Brain pericyte (primary cell): ENCODE measurements at regions not wholly inside any gene's neighbourhood (a gene's known extent, or its start where the extent isn't known, plus 50 kb on each side); places are given as distances from the start of the nearest gene placed in this dataset.
"Not testable (repeated sequence)": the region's sequence is repeated elsewhere in the genome, so short reads cannot be mapped to it uniquely, and the experiment has no call there.

Experiments used
- DNase-seq: peaks from one replicate; pipeline ENCODE4 v3.0.0-alpha.2; 2012; ENCODE audit warnings: low read depth, low spot score

DNA sequence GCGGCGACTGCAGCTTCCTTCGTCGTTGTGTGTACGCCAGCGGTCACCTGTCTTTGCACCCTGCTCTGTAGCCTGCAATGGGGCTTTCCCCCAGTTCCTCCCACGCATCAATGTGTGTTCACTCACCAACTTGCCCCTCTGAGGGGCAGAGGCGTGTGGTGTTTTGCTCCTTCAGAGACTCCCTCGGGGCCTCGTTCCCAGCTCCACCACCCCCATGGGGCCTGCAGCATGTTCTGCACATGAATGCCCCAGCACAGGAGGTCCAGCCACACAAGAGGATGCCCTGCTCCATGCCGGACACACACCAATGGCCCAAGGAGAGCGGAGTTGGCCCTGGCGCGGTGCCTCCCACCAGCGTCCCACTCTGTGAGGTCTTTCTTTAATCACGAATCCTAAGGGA, 196.8 kb downstream of the BANP start:
- not testable (repeated sequence) for DNase-seq

DNA sequence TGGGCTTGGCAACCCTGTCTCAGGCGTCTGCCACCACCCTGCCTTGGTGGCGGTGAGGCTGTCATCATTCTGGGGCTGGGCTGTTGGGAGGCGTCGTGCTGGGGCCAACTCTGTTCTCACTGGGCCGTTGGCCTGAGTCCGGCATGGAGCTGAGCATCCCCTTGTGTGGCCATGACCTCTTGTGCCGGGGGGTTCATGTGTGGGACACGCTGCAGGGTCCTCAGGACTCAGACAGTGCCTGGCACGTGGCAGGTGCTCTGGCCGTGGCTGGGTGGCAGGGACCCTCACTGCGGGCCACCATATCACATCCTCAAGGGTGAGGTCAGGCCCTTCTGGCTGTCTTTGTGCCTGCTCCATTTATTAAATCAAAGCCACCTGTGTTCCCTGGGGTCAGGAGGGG, 197.4 kb downstream of the BANP start:
- DNase-seq = not testable (repeated sequence)

DNA sequence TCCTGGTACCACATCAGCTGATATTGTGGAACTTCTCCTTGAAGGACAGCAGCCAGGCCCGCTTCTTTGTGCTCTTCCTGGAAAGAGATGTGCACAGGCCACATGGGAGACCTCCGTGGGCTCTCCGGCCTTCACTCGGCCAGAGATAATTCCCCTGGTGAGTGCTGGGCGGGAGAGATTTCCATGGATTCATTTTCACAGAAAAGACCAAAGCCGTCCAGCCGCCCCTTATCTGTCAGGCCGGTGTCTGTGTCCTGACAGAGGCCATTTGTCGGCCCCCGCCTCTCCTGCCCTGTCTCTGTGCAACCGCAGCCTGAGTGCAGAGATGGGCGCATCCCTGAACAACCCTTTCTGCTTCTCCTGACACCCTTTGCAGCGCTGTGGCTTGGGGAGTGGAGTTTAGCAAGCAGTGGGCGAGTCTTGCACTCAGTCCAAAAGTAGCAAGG, 197.9 kb downstream of the BANP start:
- DNase-seq = not testable (repeated sequence)

DNA sequence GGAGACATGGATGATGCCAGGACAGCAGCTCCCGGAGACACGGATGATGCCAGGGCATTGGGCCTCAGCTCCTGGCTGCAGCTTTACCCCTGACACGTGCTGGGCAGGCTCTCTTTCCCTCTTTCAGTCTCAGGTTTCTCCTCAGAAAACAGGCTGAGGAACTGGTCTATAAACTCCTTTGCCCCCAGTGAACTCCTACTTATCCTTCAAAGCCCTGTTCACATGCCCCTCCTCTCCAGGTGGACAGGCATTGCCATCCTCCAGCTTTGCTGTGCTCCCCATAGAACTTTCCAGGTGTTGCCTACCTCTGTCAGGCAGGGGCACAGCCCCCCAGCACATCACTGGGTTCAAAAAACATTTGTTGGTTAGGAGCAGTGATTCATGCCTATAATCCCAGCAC, 198.4 kb downstream of the BANP start:
- DNase-seq = not testable (repeated sequence)

DNA sequence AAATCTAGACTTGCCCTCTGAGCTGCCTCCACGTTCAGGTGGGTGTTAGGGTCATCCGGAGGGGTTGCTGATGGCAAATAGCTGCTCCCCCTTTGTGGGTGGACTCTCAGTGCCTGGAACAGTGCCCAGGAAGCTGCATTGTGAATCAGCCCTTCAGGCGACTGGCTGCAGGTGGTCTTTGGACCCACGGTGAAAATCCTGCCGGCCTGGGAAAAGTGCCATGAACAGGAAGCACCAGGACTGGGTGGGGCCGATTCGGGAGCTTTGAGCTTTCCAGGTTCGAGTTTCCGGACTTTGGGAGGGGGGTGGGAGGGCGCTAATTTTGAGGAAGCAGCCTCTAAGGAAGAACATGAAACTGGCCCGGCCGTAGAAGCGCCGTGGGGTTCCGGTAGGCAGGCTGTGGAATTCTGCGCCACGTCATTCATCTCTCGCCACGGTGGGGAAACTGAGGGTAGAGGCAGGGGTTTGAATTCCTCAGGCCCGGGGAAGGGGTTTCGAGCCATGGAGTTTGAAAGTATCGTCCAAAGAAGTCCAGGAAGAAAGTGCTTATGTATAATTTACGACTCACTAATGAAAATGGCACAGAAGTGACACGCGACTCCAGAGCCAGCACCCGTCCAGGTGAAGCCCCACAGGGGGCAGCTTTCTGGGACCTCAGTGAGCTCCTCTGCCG, 199.4 kb downstream of the BANP start:
- DNase-seq = not testable (repeated sequence)

DNA sequence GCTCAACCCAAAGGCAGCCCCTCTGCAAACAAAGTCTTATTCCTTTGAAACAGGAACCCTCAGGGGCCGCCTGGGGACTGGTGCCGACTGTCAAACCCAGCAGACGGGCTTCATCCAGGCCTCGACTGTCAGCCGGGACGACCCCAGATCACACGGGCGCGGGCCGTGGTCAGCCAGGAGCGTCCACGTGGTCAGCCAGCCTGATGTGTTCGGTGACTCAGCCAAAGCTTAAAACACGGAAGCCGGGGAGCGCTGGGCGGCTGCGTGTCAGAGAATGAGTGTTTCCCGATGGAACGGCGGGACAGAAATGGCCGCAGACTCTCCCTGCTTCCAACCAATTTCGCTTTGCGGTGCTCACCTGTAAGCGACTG, 199.9 kb downstream of the BANP start:
- not testable (repeated sequence) for DNase-seq

DNA sequence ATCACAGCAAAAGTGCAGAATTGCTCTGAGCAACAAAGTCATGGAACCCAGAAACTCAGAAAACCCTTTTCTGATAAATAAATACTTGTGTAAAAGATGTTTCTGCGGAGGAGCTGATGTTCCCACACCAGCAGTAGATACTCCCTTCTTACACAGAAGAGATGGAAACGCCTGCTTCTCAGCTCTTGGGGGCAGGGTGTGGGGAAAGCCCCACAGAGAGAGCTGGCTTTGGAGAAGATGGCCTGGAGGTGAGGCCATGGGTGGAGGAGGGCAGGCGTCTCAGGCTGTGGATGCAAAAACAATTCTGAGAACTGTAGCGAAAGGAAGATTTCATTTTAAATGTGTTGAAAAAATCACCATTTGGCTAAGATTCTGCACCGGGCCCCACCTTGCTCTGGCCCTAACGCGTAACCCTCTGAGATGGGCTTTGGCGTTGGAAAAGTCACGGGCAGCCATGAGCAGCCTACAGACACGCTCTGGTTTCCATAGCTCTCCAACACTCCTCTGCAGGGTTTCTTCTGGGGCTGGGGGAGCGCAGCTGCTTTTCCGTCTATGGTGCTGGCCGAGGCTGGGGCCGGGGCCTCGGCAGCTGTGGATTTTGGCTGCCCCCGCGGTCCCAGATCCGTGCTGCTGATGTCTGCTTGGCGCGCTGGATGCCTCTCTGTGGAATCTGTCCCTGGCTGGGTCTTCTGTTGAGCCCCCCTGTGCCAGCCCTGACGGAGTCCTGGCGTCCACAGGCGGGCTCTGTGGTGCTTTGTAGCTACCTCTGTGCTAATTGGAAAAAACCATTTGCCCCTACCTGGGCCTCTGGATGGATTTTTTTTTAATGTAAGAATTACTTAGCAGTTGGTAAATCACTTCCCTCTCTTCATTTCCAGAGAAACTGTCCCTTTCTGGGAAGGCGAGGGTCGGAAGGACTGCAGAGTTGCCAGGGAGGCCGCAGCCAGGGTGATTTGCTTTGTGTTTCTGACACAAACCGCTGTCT, 200.9 kb downstream of the BANP start:
- not testable (repeated sequence) for DNase-seq

DNA sequence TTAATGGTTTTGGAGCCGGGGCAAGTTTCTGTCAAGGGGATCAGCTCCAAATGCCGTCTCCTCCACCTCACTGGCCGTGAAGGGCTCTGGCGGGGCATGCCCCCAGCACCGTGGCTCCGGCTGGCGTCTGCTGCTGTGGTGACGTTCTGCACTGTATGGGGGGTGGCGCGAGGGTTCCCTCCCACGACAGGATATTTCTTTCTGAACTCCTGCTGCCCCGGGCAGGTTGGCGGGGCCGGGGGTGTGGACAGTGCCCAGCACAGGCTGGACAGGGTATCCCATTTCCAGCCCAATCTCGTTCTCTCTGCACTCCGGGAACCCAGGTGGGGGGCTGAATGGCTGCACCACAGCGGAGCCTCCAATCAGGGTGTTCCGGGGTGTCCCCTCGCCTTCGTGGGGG, 201.6 kb downstream of the BANP start:
- not testable (repeated sequence) for DNase-seq

DNA sequence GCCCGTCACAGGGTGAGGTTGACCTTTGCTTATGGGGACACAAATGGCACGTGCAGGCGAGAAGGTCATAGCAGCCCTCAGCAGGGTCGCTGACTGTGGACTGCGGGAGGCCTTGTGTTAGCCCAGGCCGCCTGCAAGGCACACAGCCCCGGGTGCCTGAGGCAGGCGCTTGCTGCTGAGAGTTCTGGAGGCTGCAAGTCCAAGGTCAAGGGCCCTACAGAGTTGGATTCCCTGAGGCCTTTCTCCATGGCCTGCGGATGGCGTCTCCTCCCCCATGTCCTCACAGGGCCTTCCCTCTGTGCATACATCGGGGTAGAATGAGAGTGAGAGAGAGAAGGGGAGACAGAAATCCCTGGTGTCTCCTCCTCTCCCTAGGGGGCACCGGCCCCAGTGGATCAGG, 202.3 kb downstream of the BANP start:
- not testable (repeated sequence) for DNase-seq

DNA sequence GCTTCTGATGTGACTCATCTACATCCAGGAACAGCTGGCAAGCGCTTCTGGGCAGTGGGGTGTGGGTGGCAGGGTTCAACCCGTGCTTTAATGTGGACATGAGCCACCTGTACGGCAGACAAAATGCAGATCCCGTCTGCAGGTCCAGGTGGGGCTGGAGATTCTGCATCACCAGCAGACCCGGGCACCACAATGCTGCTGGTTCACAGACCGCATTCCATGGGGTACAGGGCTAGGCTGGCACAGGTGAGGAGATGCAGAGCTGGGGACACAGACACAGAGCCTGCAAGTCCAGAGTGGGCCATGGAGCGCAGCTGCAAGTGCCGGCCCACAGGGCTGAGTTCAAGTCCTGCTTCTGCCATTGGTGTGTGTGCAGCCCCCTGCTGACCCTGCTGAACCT, 203.7 kb downstream of the BANP start:
- not testable (repeated sequence) for DNase-seq

DNA sequence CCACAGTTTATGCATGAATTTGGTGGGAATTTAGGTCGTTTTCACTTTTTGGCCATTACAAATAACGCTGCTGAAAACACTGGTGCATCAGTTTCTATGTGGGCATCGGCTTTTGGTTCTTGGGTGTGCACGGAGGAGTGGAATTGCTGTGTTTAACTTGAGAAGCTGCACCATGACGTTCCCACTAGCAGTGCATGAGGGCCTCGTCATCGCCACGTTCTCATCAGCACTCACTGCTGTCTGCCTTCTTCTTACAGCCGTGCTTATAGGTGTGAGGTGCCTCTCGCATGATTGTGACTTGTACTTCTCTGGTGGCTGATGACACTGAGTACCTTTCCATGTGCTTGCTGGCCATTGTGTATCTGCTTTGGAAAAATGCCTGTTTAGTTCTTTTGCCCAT, 204.4 kb downstream of the BANP start:
- not testable (repeated sequence) for DNase-seq

DNA sequence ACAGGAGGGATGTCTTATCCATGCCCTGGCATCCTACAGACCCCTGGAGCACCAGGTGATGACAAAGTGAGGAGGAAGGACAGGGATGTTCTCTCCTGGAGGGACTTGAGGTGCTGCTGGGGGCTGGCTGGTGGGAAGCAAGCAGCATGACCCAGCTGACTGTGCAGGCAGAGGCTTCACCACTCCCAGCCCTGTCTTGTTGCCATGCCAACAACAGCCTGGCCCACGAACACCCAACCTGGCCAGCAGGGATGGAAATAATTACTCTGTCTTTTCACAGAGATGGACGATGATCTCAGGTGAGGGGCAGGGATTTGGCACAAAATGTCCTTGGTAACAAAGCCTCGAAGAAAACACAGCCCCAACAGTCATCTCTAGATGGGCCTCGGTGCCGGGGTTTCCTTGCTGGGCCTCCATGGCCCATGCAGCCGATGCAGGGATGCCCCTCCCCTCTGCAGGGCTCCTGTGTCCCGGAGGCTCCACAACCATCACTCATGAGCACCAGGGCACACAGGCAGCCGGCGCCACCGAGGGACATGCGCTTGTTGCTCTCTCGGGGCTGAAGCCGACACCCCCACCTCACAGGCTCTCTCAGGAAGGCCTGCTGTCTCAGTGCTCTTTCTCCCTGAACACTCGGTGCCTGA, 205.5 kb downstream of the BANP start:
- not testable (repeated sequence) for DNase-seq

DNA sequence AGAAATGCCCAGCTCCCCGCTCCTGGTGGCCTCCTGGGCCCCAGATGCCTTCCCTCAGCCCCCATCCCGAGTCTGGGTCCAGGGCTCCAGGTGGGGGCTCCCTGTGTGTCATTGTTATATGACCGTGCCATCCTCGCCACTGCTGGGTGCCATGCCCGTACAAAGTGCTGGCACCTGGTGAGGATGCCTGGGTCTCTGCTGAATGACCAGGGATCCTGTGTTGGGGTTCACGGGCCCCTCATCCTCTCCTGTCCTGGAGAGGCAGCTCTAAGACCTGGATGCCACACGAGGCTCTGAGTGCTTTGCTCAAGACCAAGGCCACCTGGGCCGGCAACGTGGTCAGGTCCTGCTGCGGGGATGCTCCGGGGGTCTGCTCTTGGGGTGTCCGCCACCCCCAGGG, 206.5 kb downstream of the BANP start:
- not testable (repeated sequence) for DNase-seq

DNA sequence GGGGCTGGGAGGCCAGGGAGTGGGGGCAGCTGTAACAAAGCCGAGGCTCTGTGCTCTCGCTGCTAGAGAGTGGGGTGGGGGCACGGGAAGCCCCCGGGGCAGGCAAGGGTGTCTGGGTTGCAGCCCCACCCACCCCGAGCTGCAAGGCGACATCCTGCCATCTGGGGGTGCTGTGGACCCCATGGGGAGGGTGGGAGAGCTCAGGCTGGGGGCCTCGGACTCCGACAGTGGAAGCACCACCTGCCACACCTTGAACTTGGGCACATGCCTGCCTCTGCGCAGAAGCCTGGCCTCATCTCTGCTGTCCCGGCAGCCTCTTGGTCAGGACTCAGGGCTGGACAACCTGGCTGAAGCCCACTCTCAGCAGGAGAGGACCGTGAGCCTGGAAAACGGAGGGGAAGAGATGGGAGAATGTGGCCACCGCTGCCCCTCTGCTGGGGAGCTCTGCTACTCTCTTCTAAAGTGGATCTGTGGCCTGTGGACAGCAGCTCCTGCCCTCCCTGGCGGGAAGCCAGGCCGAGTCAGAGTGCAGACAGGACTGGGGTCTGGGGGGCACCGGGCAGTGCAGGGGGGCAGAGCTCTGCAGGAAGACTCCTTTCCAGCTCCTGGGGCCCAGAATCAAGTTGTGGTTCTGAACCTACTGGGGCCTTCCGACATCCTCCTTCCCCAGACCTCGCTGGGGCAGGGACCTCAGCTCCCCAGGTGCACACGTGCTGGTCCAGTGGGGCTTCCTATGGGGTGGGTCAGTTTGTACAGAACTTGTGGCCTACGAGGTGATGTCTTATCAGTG, 207.2 kb downstream of the BANP start:
- not testable (repeated sequence) for DNase-seq

DNA sequence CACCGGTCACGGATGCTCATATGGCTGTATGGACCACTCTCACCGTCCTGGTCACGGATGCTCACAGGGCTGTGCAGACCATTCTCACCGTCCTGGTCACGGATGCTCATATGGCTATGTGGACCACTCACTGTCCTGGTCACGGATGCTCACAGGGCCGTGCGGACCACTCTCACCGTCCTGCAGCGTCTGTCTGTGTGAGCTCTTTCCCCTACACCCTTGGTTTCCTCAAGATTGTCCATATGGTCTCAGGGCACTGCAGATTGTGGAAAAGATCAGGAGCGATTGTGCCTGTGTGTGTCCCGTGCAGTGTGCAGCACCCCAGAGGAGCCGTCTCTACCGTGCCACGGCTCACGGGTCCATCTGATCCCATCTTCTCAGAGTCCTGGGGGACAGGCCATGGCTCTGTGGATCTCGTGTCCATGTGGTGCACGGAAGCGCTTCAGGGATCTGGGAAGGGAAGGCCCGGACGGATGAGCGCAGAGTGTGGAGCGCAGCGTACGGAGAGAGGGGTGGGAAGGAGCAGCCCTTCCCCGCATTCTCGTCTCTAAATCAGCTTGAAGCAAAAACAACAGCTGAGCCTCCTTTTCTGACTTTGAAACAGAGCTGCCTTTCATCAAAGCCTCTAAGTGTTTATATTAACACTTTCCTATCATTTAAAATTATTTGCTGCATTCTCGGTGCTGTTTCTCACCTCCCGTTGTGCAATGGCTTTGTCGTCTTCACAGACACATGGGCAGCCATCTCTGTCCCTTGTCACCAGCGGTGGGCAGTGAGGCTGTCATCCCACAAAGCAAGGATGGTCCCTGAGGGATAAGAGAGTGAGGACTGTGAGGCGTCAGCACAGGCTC, 208.0 kb downstream of the BANP start:
- not testable (repeated sequence) for DNase-seq

DNA sequence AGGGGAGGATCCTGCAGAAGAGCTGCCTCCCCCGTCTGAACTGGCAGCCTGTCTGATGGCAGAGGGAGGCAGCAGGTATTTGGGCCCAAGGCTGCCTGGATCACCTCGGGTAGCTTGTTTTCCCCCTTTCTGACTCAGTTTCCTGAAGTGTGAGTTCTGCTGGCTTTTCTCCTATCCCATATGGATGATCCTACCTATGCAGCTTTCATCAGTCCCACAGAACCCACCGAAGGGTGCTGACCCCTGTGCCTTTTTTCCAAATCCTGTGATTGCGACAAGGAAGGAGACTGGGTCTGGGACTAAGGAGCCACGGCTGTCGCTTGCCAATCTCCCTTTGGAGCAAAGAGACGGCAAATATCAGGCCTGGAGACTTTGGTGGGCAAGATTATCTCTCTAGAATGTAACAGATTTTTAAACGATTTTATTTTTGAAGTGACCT, 208.7 kb downstream of the BANP start:
- DNase-seq = not testable (repeated sequence)

DNA sequence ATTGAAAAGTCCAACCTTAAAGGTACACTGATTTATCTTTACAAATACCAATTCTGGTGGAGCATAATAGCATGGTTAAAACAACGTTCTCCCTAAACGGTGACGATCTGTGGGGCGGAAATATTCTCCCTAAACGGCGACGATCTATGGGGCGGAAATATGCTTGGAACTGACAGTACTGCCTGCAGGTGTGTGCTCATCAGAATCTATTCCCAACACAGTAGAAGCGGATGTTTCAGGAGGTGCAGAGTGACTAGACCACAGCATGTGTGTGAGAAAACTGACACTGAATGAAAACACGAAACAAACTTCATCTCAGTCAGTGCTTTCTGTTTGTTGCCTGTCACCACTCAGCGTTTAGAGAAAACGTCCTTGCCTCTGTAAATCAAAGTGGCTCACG, 210.0 kb downstream of the BANP start:
- DNase-seq = not testable (repeated sequence)

DNA sequence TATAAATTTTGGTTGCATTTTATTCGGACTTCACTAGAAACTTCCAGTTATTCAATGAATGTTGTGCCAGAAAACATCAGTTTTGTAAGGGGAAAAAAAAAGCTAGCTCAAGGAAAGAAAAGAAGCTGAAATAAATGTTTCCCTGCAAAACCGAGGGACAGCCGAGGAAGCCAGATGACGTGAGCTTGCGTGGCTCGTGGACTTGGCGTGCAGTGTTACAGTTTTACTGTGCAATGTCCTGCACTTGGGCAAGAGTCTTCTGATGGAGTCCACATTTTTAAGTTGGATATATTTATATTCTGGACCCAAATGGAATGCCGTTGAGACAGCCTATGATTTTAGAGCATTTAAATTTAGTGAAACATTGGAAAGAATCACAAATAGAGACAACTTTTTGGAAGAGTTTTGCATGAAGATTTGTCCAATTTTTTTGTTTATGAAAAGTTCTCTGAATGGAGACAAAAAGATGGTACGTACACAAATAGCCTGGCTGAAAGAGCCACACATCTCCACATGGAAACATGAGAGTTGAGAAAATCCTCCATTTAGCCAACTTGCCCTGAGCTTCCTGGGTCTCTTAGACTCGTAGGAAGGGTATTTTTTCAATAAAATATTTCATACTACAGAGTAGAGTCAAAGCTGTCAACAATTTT, 210.5 kb downstream of the BANP start:
- DNase-seq = not testable (repeated sequence)

DNA sequence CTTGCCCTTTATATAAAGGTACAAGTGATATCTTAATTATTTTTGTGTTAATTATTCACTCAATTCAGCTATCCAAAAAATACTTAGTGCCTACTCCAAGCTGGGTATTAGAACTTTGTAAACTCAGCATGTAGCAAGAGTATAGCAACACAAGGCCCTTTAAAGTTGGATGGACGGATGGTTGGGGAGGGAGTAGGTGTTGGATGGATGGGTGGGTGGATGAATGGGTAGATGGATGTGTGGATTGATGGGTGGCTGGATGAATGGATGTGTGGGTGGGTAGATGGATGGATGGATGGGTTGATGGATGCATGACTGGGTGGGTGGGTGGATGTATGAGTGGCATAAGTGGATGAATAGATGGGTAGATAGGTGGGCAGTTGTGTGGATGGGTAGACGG, 211.5 kb downstream of the BANP start:
- DNase-seq = not testable (repeated sequence)
